Fibroblast of pulmonary artery (primary cell): ENCODE measurements at regions not wholly inside any gene's neighbourhood (a gene's known extent, or its start where the extent isn't known, plus 50 kb on each side); places are given as distances from the start of the nearest gene placed in this dataset.

Experiments
- DNase-seq: peaks from one replicate; pipeline ENCODE4 v3.0.0-alpha.2; 2010; ENCODE audit warnings: low read depth
- H3K4me3 ChIP-seq: replicated peaks from 2 replicates; pipeline ENCODE4 v1.5.1; 2011; ENCODE audit warnings: low read depth, mild to moderate bottlenecking, control low read depth, low read length, moderate library complexity
- TF ChIP-seq, protein P1 (sequence below): IDR thresholded peaks from 2 replicates; pipeline ENCODE4 v1.5.1; 2011; ENCODE audit warnings: mild to moderate bottlenecking, control low read depth, low read length, inconsistent platforms; ENCODE audit errors: missing control alignments

DNA sequence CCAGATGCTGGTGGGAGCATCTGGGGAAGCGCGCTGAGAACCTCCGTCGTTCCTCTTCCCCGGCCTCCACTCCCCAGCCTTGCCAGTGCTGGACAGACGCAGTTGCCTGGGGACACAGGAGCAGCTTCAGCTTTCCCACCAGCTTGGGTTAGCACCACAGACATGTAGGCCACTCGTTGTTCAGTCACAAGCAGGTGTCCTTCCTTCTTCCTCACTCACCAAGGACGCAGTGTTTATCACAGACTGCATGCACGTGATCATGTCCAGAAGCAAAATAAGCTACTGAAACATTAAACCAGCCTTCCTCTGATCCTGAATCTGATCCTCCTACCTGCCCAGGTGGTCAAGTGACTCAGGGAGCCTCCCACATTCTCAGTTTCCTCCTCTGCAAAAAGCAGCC lies 232.9 kb downstream of the SYK start:
- TF ChIP-seq, protein P1, sequence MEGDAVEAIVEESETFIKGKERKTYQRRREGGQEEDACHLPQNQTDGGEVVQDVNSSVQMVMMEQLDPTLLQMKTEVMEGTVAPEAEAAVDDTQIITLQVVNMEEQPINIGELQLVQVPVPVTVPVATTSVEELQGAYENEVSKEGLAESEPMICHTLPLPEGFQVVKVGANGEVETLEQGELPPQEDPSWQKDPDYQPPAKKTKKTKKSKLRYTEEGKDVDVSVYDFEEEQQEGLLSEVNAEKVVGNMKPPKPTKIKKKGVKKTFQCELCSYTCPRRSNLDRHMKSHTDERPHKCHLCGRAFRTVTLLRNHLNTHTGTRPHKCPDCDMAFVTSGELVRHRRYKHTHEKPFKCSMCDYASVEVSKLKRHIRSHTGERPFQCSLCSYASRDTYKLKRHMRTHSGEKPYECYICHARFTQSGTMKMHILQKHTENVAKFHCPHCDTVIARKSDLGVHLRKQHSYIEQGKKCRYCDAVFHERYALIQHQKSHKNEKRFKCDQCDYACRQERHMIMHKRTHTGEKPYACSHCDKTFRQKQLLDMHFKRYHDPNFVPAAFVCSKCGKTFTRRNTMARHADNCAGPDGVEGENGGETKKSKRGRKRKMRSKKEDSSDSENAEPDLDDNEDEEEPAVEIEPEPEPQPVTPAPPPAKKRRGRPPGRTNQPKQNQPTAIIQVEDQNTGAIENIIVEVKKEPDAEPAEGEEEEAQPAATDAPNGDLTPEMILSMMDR, result no peak
- DNase-seq, result no peak
- H3K4me3 ChIP-seq, result no peak overlapping the region

DNA sequence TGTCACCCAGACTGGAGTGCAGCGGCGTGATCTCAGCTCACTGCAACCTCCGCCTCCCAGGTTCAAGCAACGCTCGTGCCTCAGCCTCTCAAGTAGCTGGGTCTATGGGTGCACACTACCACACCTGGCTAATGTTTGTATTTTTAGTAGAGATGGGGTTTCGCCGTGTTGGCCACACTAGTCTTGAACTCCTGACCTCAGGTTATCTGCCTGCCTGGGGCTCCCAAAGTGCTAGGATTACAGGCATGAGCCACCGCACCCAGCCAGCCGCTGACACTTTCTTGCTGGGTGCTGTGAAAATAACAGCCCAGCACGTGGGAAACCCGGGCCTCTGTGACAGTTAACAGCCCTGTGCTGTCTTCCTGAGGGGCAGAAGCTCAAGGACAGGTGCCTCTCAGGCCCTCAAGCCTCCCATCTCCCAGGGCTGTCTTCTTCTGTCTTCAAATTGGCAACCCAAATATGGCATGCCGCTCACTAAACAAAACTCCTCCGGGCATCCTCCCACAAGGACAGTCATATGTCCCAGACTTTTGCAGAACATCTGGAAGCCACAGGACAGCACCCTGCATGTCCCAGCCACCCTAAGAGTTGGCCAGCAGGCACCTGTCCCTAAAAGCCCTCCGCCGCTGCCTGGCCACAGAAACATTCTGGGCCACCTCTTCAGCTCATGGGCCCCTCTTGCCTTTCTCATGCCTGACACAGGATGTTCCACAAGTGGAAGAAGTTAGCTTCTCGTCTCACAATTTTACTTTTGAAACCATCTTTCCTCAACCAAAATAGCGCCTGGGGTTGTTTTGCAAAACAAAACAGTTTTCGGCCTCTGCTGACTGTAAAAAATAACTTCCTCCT lies 233.6 kb downstream of the SYK start:
- DNase-seq, result no peak
- TF ChIP-seq, protein P1, result no peak
- no peak overlapping the region for H3K4me3 ChIP-seq

DNA sequence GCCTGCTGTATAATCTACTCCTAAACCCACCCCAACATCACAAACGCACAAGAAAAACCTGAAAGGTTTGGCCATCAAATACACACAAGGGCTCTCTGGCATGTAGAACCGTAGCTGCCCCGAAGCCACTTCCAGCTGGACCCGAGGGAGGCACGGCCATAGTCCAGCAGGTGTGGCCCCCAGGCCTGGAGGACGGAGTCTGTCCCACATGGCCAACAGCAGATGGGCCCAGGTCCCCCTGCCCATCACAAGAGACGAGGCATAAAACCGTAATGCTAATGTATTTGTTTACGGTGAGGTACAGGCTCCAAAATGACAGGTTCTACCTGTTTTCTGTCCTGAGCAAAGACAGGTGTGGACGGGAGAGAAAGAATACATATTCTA lies 234.2 kb downstream of the SYK start:
- H3K4me3 ChIP-seq, result no peak overlapping the region

GRCh38 chr9:91036356-91036755 lies 234.7 kb downstream of the SYK start:
- DNase-seq, result no peak
- no peak overlapping the region for H3K4me3 ChIP-seq
- TF ChIP-seq, protein P1, result no peak

More for the DNA sequence above, 234.2 kb downstream of the SYK start:
- DNase-seq, result no peak
- TF ChIP-seq, protein P1, result no peak

- no peak overlapping the region for H3K4me3 ChIP-seq
- peak; percentile 96 for DNase-seq
- TF ChIP-seq, protein P1, result peak; percentile 84
Observed at GRCh38 chr9:91036826-91037510, 235.3 kb downstream of the SYK start.

- DNase-seq, result peak; percentile 86
- H3K4me3 ChIP-seq, result no peak overlapping the region
- TF ChIP-seq, protein P1, result no peak
Observed at GRCh38 chr9:91037511-91038482, 236.2 kb downstream of the SYK start.
